ENCODE measurements at regions not wholly inside any gene's neighbourhood (a gene's known extent, or its start where the extent isn't known, plus 50 kb on each side); places are given as distances from the start of the nearest gene placed in this dataset.

DNA sequence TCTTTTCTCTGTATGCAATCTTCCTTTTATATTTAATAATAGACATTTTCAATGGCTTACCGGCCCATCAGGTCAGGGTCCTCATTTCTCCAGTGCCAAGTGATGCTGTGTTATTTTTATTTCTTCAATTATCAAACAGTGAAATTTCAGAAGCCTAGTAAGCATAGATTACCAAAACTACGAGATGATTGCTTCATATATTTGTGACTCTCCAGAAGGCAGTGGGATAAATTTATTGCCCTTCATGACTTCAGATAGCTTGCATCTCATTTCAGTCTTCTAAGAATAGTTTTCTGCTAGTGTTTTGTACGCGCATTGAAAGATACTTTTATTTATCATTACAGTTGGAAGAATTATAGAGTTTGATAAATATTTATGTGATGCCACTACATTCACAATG is 139.6 kb downstream of the FAT3 start:
- FAIRE-seq (no peak), DNase-seq (ENCODE audit: low read depth in 1 of 2, low spot score in 2 of 2) (no peak)
- no peak overlapping the region for H3K56ac ChIP-seq (replicated peaks; ENCODE audit: insufficient read length, low read depth, low read length)
- H2BK5ac ChIP-seq (ENCODE audit: low read depth, low read length), result no peak overlapping the region
- H3K4ac ChIP-seq (replicated peaks; ENCODE audit: insufficient read length, low read depth, low read length), result no peak overlapping the region
- H3K79me2 ChIP-seq (ENCODE audit: control insufficient read depth in 1 of 2, insufficient read depth in 2 of 2, low read length in 2 of 2), result peaks cover 0 to 14% of the 10 kb centered on the region in 2 experiments; a peak in 1 of 4 replicates
- no peaks in the 10 kb centered on the region for H4K20me1 ChIP-seq (replicated peaks in 1 of 2; ENCODE audit: control insufficient read depth in 1 of 2, insufficient read depth in 2 of 2, low read length in 2 of 2)
- H2BK15ac ChIP-seq (ENCODE audit: low read length), result no peak overlapping the region
- H3K79me1 ChIP-seq (ENCODE audit: low read depth, low read length), result no peaks in the 10 kb centered on the region
- no peak overlapping the region for H2BK120ac ChIP-seq (replicated peaks; ENCODE audit: low read depth, low read length)
- WGBS, 2 experiments (ENCODE audit: extremely low coverage in 1 of 2, insufficient coverage in 1 of 2, insufficient read length in 1 of 2, insufficient replicate concordance in 2 of 2, low coverage in 1 of 2, low lambda C conversion rate in 2 of 2, missing lambda C conversion rate in 1 of 2), result 97% methylated on average over 4 of the region's 4 CpGs; no CpG with 5 or more reads in 1 of the 2 experiments
- H3K23me2 ChIP-seq (ENCODE audit: low read depth, low read length), result no peaks in the 10 kb centered on the region
- H3K14ac ChIP-seq (ENCODE audit: insufficient read length), result no peak overlapping the region
- H3K9ac ChIP-seq (replicated peaks in 1 of 4; ENCODE audit: extremely low read depth in 1 of 4, low read depth in 3 of 4, low read length in 3 of 4), result no peak overlapping the region
- no peak for TF ChIP-seq CEBPB (IDR thresholded peaks at IDR 0.05; ENCODE audit: low read depth, low read length)
- no peak for TF ChIP-seq CTBP2 (IDR thresholded peaks at IDR 0.05; ENCODE audit: borderline replicate concordance, insufficient read depth, insufficient read length, low read length)
- no peak for TF ChIP-seq SP2 (IDR thresholded peaks at IDR 0.05; ENCODE audit: low read length)
- no peak for TF ChIP-seq RAD21 (IDR thresholded peaks at IDR 0.05 in 1 of 2, conservative IDR thresholded peaks at IDR 0.05 in 1 of 2; ENCODE audit: low read depth in 2 of 2, low read length in 2 of 2)
- no peak for TF ChIP-seq KDM4A (IDR thresholded peaks at IDR 0.05; ENCODE audit: low read depth, low read length, severe bottlenecking)
- TF ChIP-seq GTF2F1 (IDR thresholded peaks at IDR 0.05; ENCODE audit: borderline replicate concordance, low read depth, low read length), result no peak
- TF ChIP-seq RXRA (IDR thresholded peaks at IDR 0.05; ENCODE audit: insufficient read depth, low read depth, low read length), result no peak
- no peak overlapping the region for H2BK20ac ChIP-seq (ENCODE audit: low read length)
- no peak overlapping the region for H3K18ac ChIP-seq (ENCODE audit: extremely low read depth, low read length)
- no peaks in the 10 kb centered on the region for H3K9me3 ChIP-seq (ENCODE audit: insufficient read depth in 2 of 2, low read depth in 1 of 2, low read length in 1 of 2)
- H3K4me2 ChIP-seq (ENCODE audit: insufficient read depth in 1 of 2, low read depth in 2 of 2, low read length in 2 of 2), result no peak overlapping the region
- H2BK12ac ChIP-seq (ENCODE audit: low read depth, low read length), result no peak overlapping the region
- H4K8ac ChIP-seq (ENCODE audit: extremely low read depth, insufficient read depth, low read length), result no peak overlapping the region
- ChIA-PET POLR2A (ENCODE audit: partially characterized antibody) (no interaction called here), CTCF (ENCODE audit: partially characterized antibody) (interaction anchor here (0.8 to 1.8 kb wide), 5 partner anchors 11 to 211 kb away, joined by 3 to 7 read pairs (median 4); no protein-coding TSS in a partner anchor)
- H2AK5ac ChIP-seq (ENCODE audit: low read depth, low read length), result no peak overlapping the region
- no peak overlapping the region for H4K91ac ChIP-seq (replicated peaks; ENCODE audit: insufficient read length, low read length)
- no peak overlapping the region for H3K27ac ChIP-seq (ENCODE audit: low read depth, low read length)
- H2AFZ ChIP-seq (ENCODE audit: low read length), result no peak overlapping the region
- H3K27me3 ChIP-seq (replicated peaks in 1 of 4; ENCODE audit: control insufficient read depth in 3 of 4, extremely low read depth in 1 of 4, insufficient read depth in 3 of 4, low read length in 3 of 4), result no peaks in the 10 kb centered on the region
- 0 out of 7 replicates have a peak, but pooled peaks cover 0 to 2% (median 0%) of the 10 kb centered on the region in 4 experiments for H3K4me1 ChIP-seq (replicated peaks in 1 of 4; ENCODE audit: control insufficient read depth in 3 of 4, insufficient read depth in 4 of 4, low read length in 3 of 4)
- no peak overlapping the region for H3K23ac ChIP-seq (ENCODE audit: insufficient read length)
- H3K36me3 ChIP-seq (ENCODE audit: control insufficient read depth in 2 of 4, insufficient read depth in 4 of 4, low read length in 3 of 4), result no peaks in the 10 kb centered on the region
- H4K5ac ChIP-seq (ENCODE audit: insufficient read length, low read depth, low read length), result no peak overlapping the region
- no peak overlapping the region for H3K4me3 ChIP-seq (ENCODE audit: extremely low read depth in 1 of 4, insufficient read depth in 2 of 4, low read depth in 3 of 4, low read length in 4 of 4)
